Left renal pelvis (tissue), 4 donors: ENCODE measurements at regions not wholly inside any gene's neighbourhood (a gene's known extent, or its start where the extent isn't known, plus 50 kb on each side); places are given as distances from the start of the nearest gene placed in this dataset.

Experiments used
- DNase-seq, 4 donors: peaks; one replicate each; pipeline ENCODE4 v3.0.0-alpha.2; 2013; ENCODE audit warnings: low read depth in 4 of 4, low spot score in 3 of 4

DNA sequence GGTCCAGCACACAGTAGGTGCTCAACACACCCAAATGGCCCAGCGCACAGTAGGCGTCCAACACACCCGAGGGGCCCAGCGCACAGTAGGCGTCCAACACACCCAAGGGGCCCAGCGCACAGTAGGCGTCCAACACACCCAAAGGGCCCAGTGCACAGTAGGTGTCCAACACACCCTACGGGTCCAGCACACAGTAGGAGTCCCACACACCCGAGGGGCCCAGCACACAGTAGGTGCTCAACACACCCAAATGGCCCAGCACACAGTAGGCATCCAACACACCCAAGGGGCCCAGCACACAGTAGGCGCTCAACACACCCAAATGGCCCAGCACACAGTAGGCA, 80.8 kb downstream of the FOXL3 start:
- no peak for DNase-seq

DNA sequence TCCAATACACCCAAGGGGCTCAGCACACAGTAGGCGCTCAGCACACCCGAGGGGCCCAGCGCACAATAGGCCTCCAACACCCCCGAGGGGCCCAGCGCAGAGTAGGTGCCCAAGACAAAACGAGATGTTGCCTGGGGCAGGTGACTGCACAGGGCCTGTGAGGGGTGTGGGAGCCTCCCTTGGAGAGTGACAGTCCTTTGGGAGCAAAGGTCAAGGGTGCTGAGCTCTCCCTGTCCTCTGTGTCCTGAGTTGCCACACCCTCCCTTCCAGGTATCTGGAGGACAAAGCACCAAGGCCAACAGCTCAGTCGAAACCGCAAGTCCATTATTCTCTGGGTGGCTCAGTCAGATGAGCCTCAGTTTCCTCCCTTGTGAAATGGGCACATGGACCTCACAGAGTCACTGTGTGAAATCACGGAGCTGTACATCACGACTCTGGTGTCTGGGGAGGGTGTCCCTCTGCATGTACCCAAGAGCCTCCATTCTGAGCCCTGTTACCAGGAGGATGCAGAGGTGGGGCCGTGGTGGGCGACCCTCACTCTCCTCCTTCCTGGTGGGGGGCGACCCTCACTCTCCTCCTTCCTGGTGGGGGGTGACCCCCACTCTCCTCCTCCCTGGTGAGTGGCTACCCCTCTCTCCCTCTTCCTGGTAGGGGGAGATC, 81.3 kb downstream of the FOXL3 start:
- DNase-seq, result no peak

DNA sequence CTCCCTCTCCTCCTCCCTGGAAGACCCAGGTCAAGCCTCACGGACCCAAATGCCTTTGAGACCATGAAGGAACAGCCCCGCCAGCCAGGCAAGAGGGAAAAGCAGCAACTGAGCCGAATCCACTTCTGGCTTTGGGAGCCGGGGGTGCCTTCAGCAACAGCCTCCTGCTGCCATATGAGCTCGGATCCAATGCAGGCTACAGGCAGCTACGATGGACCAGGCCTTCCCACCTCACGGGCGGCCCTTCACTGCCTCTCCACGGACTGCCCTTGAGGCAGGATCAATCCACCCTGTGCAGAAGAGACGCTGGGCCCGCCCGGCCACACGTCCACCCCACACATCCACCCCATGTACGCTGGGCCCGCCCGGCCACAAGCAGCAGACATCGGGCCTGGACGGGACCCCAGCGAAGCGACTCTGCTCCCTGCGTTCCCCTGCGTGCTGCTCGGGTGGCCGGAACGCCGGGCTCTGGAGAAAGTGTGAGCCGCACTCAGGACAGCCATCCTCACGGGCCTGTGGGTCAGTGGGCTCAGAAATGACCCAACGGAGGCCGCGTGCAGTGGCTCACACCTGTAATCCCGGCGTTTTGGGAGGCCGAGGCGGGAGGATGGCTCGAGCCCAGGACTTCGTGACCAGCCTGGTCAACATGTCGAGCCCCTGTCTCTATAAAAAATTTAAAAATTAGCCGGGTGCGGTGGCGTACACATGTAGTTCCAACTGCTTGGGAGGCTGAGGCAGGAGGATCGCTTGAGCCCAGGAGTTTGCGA, 82.0 kb downstream of the FOXL3 start:
- DNase-seq, result no peak

DNA sequence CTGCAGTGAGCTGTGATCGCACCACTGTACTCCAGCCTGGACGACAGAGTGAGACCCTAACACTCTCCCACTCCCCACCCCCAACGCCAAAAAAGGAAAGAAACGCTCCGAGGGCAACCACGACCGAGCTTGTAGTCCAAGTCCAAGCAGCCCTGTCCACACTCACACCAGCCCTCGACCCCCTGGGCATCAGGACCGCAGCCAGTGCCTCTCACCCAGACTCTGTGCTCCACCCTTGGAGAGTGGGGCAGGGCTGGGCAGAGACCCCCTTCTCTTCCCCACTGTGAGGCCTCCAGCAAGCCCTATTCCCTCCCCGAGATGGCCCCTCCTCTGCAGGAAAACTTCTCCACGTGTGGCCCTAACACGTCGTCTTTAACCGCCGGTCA, 82.6 kb downstream of the FOXL3 start:
- DNase-seq, result no peak

DNA sequence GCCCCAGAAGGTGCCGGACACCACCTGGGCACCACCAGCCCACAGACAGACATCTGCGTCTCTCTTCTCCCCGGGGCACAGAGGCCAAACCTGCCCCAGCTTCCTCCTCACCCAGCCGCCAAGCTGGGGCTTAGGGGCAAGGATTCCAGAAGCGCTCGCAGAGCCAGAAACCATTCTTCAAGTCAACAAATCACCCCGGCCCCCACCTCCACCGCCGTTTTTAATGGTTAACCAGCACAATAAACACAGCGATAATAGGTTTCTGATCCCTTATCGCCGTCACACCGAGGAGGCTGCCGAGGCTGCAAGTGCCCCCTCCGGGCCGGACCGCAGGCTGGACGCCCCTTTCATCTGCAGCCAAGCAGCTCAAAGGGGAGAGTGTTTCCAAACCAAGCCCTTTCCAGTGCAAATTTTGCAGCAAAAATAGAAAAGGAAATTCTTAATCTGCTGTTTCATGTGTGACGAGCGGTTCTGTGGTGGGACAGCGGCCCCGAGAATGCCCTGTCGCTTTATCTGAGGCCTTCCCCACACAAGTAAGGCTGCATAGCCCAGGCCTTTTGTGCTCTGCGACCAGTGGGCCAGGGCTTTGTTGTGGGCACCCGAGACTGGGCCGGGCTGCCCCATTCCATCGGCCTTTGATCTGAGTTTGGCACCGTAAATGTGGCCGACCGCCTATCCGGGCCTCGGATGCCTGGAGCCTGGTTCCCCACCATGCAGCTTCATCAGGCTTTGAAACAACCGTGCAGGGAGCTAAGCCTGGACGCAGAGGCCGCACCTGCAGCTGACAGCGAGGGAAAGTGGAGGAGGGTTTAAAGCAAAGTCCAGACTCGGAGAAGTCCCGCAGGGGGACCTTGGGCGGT, 83.2 kb downstream of the FOXL3 start:
- DNase-seq, result no peak

DNA sequence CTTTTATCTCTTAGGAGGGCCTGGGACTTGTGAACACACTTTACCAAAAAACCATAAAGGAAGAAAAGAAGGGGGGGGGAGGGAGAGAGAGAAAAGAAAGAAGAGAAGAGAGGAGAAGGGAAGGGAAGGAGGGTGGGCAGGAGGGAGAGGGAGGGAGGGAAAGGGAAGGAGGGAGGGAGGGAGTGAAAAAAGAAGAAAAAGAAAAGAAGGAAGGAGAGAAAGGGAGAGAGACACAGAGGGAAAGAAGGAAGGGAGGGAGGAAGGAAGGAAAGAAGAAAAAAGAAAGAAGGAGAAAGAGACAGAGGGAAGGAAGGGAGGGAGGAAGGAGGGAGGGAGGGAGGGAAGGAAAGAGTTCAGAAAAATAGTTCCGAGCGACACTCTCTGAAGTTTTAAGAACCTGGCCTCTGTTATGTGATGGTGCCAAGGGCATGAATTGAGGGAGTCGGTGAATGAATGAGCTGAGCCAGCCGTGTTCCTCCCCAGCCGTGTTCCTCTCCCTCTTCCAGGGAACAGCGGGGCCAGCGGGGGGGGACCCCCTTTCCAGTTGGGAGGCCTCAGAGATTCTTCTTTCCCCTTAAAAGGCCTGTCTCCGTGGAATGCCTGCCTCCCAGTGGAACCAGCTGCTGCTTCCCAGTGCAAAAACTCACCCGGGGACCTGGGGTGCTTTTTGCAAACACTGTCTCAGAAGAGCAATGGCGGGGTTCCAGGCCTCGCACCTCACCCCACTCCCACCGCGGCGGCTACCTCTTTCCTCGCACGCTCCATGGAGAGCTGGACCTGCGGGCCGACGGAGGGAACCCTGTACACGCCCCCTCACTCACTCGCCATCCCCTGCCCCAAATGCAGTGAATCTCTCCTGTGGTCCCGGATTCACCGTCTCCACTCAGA, 84.1 kb downstream of the FOXL3 start:
- DNase-seq, result no peak

DNA sequence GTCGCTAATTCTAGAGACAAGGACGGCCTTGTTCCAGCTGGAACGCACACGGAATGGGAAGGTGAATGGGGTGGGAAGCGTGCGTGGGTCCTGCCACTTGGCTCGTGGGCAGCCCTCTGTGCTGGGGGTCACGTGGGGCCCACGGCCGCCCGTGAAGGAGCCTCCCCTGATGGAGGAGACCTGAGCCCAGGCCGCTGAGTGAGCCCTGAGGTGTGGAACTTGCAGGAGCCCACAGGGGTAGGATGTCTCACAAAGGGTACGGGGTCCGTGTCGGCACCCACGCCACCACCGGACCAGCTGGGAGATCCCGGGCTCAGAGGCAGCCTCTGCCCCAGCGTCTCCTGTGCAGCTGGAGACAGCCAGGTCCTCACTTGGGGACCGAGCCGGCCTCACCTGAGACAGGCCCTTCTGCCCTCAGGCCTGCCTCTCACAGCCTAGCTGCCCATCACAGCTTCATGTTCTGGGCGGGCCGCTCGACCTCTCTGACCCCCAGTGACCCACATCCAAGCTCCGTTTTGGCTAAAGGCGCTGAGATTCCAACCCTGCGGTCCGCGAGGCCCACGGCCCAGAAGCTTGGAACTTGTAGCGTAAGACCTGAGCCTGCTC, 84.8 kb downstream of the FOXL3 start:
- no peak for DNase-seq

DNA sequence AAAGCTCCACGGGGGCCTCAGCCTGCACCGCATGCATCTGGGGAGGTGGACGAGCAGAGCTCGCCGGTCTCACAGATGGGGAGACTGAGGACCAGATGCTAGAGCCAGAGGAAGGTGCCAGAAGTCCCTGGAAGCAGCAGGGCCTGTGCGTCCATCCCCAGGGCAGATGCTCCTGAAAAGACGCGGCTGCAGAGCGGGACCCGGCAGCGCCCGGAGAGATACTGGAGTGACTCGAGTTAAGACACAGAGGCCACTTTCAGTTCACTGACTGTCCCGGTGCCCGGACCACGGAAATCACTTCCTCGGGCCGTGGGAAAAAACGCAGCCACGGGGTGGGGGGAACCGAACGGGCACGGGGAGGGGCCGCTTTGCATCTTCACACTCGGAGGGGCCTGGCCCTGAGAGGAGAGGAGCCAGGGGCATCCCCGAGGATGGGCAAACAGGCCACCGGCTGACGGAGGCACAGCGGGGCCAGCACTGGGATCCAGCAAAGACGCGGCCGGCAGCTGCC, 85.4 kb downstream of the FOXL3 start:
- no peak for DNase-seq

DNA sequence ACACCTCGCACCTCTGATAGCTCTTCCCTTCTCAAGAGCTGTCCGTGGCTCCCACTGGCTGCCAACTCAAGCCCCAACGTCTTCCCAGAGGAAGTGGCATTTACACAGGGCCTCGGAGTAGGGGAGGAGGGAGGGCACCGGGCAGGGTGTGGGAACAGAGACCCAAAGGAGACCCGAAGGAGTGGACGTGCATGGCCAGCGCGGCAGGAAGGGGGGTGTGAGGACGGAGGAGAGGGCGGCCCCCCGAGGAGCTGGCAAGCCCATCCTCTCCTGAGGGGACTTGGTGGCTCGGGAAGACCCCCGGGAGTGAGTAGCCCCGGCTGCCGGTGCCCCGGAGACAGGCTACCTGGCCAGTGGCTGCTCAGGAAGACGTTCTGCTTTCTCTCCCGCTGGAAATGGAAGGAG, 85.9 kb downstream of the FOXL3 start:
- no peak for DNase-seq

DNA sequence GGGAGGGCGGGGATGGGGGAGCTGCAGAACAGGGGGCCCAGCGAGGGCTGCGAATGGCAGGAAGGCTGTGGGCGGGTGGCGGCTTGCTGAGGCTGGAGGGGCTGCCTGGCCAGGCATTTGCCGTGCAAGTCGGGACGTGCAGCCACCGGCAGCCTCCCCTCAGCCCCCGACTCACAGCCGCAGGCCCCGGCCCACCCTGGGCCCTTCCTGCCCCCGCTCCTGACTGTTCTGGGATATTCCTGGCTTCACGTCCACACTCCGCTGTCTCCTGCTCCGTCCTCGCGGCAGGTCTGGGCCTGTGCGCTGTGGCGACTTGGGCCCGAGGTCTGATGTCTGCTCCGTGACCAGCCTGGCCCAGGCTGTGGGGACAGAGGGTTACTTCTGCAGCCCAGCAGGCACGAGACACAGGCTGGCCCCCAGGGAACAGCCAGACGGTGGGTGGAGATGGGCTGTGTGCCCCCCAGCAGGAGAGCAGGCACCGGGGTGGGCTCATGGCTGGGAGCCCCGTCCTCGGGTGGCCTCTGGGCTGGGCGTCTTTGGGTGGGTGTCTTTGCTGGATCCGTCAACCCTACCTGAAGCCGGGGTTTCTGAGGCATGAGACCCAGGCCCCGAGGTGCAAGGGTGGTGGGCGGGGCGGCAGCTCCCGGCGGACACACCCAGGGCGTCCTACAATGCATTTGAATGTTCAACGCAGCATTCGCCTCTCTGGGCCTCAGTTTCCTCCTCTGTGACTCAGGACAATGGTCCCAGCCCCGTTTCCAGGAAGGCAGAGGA, 86.5 kb downstream of the FOXL3 start:
- DNase-seq, result no peak

DNA sequence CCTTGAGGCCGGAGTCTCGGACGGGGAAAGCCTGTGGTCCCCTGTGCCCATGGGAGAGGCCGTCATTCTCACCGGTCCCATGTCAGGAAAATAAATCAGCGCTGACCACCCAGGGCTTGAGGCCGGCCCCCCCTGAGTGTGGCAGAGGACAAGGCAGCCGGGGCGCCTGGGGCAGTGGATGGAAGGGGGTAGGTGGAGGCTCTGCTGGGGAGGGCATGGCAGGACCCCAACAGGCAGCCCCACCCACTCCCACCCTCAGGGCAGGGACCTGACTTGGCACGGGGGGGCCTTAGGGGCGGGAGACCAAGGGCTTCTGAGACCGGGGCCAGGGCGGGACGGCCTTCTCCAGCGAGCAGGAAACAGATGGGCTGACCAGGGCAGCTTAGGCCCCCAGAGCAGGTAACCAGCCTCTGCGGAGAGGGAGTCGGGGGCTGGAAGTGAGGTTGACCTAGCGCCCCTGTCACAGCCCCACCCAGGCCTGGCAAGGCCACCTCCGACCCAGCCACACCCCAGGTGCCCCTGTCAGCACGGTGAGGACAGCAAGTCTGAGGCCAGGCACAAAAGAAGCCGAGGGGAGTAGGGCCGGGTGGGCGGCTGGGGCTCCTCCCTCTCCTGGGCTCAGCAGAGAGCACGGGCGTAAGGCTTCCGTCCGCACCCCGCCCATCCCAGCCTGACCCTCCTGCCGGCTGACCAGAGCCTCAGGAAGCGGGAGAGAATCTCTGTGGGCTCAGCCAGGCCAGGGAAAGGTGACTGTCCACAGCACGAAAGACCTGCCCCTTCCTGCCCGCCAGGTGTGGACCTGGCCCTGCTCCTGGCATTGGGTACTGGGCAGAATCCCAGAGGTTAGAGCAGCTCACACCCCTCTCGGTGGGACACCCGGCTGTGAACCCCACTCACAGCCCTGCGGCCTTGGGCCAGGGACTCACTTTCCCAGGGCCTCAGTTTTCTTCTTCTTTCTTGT, 87.4 kb downstream of the FOXL3 start:
- DNase-seq, result no peak

DNA sequence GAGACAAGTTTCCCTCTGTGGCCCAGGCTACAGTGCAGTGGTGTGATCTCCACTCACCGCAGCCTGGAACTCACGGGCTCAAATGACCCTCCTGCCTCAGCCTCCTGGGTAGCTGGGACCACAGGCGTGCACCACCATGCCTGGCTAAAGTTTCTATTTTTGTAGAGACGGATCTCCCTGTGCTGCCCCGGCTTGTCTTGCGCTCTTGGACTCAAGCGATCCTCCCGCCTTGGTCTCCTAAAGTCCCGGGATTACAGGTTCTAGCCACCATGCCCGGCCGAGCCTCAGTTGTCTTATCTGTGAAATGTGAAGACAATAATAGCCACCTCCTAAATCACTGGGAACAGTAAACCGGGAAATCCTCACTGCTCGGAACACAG, 88.1 kb downstream of the FOXL3 start:
- no peak for DNase-seq

DNA sequence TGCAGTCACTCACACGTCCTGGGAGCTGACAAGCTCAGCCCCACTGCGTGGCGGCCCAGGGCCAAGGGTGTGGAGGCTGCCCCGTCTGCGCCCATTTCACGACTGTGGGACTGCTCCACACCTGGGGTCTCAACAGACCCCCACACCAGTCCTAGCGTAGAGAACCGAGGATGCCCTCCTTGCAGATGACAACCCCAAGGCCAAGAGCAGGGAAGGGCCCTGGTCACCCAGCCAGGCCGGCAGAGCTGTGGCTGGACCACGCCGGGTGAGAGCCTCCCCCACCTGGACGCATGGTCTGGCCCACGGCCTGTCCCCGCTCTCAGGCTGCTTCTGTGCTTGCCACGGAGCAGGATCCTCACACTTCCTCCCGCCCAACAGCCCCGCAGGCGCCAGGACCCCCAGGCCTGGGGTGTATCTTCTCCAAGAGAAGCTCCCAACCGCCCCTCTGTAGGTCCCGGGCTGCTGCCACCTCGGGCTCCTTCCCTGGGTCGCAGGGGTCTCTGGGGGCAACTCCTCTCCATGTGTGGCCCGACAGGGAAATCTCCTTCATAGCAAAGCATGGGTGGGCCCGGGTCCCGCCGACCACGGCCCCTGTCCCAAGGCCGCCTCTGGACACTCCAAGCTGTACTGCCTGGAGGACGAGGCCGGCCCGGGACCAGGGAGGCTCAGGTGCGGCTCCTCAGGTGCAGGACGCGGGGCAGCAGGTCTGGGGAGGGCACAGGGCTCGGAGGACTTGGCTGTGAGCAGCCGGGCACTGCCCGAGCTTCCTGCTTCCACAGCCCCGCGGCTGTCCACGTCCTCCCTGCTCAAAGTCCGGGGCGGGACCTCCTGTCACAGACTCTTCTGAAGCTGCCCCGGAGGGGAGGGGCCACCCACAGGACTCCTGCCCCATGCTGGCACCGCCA, 88.8 kb downstream of the FOXL3 start:
- no peak for DNase-seq

DNA sequence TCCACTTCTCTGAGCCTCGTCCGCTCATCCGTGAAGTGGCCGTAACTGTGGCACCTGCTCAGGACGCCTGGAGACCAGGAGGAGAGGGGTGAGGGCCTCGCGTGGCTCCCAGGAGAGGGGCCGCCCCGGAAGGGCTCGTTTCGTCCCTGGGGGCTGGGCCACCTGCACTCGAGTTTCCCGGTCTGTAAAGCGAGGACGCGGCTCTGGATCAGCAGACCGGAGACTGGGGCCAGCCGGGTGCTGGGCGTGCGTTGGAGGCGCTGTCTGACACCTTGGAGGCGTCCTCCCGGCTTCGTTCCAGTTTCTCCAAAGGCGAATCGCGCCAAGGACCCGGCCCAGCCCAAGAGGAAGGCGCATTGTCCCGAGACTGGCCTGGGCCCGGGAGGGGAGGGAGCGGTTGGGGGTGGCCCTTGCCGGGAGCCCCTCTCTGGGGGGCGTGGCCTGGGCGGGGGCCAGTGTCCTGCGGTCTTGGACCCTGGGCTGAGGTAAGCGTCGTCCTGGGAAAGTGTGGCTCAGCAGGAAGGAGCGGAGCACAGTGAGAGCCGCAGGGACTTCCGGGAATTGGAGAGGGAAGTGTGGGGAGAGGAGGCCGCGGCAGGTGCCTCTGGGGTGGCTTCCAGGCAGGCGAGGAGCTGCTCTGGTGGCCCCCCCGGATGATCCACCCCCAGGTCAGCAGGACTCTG, 89.6 kb downstream of the FOXL3 start:
- DNase-seq, result no peak

DNA sequence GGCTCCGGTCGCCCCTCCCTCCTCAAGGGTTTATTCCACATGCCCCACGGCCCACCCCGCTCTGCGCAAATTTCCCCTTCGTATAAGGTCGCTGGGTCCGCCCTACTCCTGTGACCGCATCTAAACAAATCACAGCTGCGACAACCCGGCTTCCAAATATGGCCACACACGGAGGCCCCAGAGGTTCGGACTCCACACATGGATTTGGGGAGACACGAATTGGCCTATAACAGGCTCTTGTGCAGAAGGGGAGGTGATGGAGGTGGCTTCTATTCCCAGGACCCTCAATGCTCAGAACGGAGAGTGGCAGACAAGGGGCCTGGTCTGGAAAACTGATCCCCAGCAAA, 90.1 kb downstream of the FOXL3 start:
- DNase-seq, result no peak

DNA sequence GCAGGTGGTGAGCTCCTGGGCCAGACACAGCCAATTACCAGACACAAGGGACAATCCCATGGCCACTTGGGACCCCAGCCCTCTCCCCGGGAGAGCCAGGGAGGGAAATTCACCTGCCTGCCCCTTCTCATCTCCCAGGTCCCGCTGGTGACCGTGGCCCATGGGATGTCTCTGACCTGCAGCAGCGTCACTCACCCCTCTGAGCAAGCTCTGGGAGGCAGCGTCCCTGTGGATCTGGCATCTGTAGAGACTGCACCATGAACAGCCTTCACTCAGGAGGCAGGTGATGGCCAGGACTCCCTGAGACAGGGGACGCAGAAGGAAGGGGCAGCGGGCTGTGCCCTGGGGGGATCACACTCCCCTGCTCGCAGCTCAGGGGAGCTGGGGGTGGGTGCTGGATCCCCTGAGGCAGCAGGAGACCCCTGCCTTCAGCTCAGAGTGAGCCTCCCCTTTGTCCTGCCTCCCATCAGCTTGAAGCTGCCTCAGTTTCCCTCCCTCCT, 90.8 kb downstream of the FOXL3 start:
- no peak for DNase-seq
